ENCODE measurements at regions not wholly inside any gene's neighbourhood (a gene's known extent, or its start where the extent isn't known, plus 50 kb on each side); places are given as distances from the start of the nearest gene placed in this dataset.
A peak's percentile ranks its signal among the peaks of the same experiment; 100 is the strongest.

- DNase-seq (ENCODE audit: low spot score): no peak
Observed at GRCh38 chr11:34564406-34564805, 50.8 kb upstream of the ELF5 start.

GRCh38 chr11:34564807-34565241 lies 51.2 kb upstream of the ELF5 start:
- DNase-seq (ENCODE audit: low spot score): no peak

GRCh38 chr11:34565417-34566207 lies 52.0 kb upstream of the ELF5 start:
- peak; percentile 34 for DNase-seq (ENCODE audit: low spot score)

- no peak for DNase-seq (ENCODE audit: low spot score)
Observed at GRCh38 chr11:34566208-34566551, 52.6 kb upstream of the ELF5 start.

- DNase-seq (ENCODE audit: low spot score): no peak
Observed at GRCh38 chr11:34566736-34567135, 53.1 kb upstream of the ELF5 start.

- no peak for DNase-seq (ENCODE audit: low spot score)
Observed at GRCh38 chr11:34567733-34568132, 53.2 kb upstream of the EHF start.

GRCh38 chr11:34570584-34570983 lies 50.3 kb upstream of the EHF start:
- DNase-seq (ENCODE audit: low spot score): no peak
